ENCODE measurements at regions not wholly inside any gene's neighbourhood (a gene's known extent, or its start where the extent isn't known, plus 50 kb on each side); places are given as distances from the start of the nearest gene placed in this dataset.

- TF ChIP-seq CTCF (IDR thresholded peaks at IDR 0.05) (no peak), POLR2A (IDR thresholded peaks at IDR 0.05) (no peak)
Measured at GRCh38 chr14:84397631-84398030, 1132.3 kb upstream of the FLRT2 start.

Measured in vagina (tissue), 2 donors.